ENCODE measurements at regions not wholly inside any gene's neighbourhood (a gene's known extent, or its start where the extent isn't known, plus 50 kb on each side); places are given as distances from the start of the nearest gene placed in this dataset.

DNA sequence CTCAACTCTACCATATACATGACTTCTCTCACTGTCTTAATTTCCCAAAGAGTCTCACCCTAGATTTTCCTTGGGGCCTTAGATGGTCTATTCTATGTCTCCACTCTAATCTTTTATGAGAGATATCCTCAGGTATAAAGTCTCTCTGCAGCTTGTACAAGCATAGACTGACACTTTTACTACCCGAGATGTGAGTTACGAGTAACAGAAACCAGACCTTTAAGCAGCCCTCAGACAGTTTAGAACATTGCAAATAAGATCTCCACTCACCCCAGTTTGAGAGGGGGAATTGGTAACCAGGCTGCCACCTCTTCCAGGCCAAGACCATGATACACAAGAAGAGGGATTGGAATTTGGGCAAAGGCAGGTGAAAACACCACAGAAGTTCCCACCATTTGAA lies 542.5 kb downstream of the TLE4 start:
- TF ChIP-seq CTCF (IDR thresholded peaks at IDR 0.05; ENCODE audit: insufficient read depth, low read length, poor library complexity, severe bottlenecking) (no peak), EZH2phosphoT487 (conservative IDR thresholded peaks at IDR 0.05; ENCODE audit: low read length) (no peak)
